GM18909 (cell line): ENCODE measurements at regions not wholly inside any gene's neighbourhood (a gene's known extent, or its start where the extent isn't known, plus 50 kb on each side); places are given as distances from the start of the nearest gene placed in this dataset.

Experiments
- ATAC-seq: cut with Tn5 transposase; IDR thresholded peaks from one replicate; pipeline ENCODE4 v1.9.1; 2021; ENCODE audit warnings: mild to moderate bottlenecking; ENCODE audit not compliant: unreplicated experiment, poor library complexity

DNA sequence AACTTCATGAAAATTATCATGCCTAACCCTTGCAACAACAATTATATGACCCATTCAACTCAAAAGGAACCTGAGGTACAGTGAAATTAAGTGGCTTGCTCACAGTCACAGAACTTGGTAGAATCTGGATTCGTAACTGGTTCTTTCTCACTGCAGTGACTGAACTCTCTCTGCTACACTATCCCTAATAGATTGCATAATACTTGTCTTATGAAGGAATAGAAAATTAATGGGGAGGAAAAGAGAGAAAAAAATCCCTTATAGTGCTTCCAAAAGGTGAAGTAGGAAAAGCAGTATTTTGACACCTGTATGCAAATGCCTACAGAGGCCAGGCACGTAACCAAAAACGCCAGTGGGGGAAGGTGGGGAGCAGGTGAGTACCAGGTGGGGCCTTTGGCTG is 186.6 kb downstream of the LY86 start:
- no peak for ATAC-seq

DNA sequence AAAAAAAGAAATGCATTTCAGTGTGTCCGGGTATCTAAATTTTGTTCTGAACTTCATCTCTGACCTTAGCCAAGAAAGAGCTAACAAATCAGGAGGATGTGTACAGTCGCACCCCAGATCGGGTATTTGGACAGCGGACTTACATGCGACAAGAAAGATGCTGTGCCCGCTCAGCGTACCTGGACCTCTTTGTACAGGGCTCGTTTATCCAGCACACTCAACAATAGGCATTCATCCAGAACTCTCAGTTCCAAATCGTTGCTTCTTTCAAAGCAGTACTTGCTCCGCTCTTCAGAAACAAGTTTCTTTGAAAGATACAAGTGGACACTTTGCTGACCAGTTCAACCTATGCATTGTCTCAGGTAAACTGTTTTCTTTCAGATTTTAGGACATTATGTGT is 191.7 kb downstream of the LY86 start:
- ATAC-seq = no peak

DNA sequence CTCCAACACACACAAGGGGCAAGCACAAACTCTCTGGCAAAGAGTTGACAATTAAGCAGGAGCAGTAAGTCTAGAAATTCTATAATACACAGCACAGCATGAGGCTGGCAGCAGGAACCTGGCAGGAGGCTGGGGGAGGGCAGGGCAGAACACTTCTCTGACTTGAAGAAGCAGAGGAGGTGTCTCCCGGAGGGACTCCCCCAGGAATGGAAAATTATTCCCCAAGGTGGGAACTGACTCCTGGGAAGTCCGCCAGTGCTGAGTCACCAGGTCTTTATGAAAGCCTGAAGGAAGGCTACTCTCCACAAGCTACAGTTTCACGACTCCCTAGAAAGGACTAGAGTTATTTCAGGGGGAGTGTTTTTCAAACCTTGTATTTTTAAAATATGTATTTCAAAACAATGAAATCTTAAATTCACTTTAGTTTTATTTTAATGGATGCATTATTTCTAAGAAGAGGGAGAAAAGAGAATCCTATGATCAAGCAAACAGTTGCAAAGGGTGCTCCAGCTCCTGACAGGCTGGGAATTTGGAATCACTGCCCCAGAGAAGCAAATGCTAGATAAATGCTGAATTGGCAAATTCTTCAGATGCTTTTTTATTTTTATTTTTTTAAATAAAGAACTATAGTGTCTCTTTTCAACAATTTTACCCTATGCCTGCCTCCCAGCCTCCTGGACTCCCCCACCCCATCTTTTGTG is 192.8 kb downstream of the LY86 start:
- ATAC-seq = no peak

DNA sequence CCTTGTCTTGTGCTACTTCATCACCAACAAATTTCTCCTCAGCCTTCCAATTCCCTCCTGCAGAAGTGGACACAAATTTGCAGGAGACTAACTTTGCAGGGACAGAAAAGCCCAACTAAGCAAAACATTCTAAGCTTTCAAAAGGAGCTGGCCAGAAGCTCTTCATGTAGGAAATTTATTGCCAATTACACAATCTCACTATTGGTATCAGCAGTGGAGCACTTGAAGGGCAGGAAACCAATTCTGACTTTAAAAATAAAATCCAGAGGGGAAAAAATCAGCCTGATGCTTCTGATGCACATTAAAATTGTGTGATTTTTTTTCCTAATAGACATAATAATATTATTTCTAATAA is 193.3 kb downstream of the LY86 start:
- no peak for ATAC-seq

DNA sequence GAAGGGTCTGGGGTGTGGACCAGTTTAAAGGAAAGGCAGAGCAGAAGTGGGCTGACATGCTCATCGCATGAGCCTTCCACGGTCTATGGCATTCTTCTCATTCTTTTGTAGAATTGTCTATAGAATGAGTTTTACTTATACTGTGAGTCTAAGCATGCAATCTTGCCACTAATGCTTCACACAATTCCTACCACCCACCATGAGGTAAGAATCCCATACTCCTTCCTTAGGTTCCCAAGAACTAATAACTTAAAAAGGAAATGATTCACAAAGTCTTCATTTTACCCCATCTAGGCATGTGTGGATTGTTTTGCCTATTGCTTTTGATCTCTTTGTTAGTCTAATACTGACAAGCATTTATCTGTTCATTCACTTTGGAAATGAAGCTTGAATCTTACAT is 195.2 kb downstream of the LY86 start:
- no peak for ATAC-seq

- ATAC-seq = no peak
Measured at GRCh38 chr6:6784514-6785162, 196.1 kb downstream of the LY86 start.

DNA sequence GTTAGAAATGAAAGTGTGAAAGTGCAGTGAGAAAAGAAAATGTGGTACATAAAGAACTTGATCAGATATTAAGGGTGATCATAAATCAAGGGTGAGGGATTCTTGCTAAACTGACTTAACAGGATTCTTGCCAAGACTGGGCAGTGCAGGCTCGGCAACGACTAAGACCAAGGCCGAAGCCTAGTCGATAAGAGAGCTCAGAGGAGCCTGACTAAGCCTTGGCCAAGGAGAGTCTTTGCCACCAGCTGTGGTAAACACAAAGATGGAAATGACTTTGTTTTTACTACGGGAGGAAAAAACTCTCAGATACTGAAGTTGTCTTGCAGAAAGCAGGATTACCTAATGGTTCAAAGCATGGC is 196.6 kb downstream of the LY86 start:
- ATAC-seq = no peak

DNA sequence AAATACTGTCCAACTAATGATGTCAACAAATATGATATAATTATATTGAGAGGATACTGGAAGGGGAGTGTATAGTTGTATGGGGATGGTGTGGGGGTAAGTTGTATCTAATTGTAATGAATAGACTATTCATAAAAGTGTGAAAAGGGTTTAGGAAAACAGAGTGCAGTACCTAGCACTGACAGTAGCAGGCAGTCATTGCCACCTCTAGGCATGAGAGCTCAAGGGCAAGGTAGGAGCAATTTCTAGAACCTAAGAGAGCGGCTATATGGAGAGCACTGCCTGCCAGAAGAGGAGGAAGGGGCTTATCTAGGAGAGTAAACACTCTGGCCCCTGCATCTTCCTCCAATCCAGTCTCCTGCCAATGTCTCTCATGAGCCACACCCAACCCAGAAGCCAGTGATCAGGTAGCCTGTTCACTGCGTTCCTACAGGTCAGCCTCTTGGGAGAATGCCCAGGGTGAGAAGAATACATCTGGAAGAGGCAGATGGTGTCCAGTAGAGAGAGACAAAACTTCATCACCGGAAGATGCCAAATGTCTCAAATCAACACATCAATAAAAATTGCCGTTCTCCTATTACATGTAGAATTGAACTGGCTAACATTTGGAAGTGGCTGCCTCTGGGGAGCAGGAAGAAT is 200.0 kb downstream of the LY86 start:
- no peak for ATAC-seq

- ATAC-seq = no peak
Measured at GRCh38 chr6:6790393-6790792, 201.9 kb downstream of the LY86 start.

DNA sequence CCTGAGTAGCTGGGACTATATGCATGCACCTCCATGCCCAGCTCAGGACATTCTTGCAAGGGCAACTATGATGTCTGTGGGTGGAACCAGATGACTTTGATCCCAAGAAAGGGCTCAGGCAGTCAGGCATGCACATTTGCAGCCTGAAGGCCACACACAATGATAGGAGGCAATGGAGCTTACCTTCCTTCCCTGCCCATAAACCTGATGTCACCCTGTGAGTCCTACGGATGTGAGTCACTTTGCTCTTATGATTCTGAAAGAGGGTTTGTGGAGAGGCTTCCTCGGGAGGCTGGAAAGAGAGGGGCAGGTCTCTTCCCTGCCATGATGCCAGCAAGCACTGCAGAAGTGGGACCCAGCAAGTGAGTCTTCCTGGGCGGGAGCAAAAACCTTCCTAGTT is 202.4 kb downstream of the LY86 start:
- ATAC-seq = no peak

DNA sequence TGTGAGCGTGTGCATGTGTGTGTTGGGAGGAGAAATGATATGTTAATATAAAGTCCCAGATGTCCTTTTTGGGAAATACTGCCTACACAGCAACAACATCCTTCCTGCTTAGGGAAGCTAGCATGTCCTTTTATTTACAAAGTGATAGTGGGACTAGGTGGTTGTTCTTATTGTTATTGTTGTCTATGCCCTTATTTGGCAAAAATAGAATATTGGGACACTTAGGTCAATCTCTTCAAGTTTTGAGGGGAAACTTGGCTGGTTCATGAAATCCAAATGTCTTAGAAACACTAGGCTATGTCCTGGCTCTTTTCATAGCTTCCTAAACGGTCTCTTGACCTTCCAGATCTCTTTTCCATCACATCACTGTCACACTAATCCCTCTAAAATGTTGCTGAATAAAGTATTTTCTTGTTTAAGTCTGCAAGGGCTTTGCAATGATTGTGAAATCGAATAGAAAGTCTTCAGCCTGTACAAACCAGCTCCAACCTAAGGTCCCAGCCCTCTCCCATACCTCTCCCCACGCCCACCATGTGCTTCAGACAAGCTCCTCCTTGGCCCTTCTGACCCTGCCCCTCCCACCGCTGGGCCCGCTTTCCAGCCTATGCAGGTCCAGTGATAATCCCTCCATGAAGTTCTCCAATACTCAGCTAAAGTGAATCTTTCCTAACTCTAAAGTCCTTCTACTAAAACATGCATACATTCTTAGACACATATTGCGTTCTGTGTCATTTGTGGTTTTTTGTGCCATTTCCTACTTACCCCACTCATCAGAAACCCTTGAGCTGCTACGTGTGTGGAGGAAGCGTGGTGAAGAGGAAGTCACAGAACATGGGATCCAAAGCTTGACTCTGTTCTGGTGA is 205.1 kb downstream of the LY86 start:
- ATAC-seq = no peak

DNA sequence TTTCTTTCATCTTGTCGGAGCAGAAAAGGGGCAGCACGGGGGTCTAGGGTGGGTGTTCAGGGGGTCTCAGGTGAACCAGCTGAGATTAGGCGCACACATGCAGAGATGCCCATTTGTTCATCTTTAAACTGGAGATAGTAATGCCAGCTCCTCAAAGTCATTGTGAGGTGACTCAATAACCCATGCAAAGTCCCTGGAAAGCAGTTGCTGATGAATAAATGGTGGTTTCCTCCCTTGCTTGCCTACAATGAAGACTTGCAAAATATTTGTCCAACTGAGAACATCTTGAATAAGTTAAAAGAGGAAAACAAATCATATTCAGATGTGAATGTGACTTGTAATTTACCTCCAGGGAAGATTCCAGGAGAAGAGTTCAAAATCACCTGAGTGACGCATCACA is 206.9 kb downstream of the LY86 start:
- ATAC-seq = no peak

- no peak for ATAC-seq
Measured at GRCh38 chr6:6796818-6797217, 208.3 kb downstream of the LY86 start.

DNA sequence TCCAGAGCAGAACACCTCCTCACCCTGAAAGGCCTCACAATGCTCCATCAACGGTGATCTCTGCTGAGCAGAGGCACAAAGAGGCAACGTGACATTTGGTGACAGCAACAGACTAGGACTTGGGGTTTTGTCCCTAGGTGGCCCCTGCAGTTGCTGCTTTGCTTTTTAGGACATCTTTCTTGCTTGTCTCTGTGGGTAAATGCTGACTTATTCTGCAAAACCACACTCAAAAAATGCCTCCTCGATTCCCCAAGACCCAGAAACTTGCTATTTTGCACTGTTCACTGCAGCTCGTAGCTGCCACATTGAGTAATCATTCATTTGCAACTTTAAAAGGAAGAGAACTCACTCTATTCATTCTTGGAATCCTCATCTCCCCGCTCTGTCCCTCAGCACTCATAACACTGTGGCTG is 209.9 kb downstream of the LY86 start:
- peak; percentile 45 for ATAC-seq

DNA sequence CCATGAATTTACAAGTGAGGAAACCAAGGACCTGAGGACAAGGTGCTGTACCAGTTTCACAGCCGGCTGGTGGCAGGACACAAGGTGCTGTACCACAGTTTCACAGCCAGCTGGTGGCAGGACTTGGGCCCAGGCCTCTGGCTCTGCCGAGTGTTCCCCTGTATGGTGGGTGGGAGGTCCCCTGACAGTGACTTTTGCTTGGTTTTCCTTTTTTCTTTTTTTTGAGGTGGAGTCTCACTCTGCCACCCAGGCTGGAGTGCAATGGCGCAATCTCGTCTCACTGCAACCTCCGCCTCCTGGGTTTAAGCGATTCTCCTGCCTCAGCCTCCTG is 212.4 kb downstream of the LY86 start:
- no peak for ATAC-seq

DNA sequence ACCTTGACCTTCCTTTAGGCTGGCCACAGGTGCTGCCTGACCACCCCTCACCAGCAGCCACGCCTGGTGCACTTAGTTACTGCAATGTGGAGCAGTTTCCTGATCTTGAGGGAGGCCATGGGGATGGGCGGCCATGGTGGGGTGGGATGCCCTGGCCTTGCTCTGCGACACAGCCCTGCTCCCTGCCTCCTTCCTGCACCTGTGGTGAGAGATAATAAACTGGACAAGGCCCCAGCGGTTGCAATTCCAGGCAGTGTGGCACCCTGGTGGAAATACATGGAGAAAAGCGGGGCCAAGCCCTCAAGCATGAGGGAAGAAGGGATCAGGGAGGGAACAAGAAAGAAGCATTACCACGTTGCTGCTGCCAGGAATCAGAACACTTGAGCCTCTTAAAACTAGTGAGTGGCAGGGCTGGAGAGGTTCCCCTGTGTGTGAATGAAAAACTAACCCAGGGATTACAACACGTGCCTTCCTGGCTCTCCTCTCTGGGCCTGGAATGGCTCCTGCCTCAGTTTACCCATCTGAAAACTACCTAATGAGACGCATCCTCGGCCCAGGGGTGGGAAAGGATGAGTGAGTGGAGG is 213.2 kb downstream of the LY86 start:
- no peak for ATAC-seq

GRCh38 chr6:6803180-6803977 is 214.9 kb downstream of the LY86 start:
- ATAC-seq = peak; percentile 73

GRCh38 chr6:6804843-6805615 is 216.5 kb downstream of the LY86 start:
- no peak for ATAC-seq

GRCh38 chr6:6806844-6807518 is 218.5 kb downstream of the LY86 start:
- no peak for ATAC-seq
